Left colon (tissue), 2 donors: ENCODE measurements at regions not wholly inside any gene's neighbourhood (a gene's known extent, or its start where the extent isn't known, plus 50 kb on each side); places are given as distances from the start of the nearest gene placed in this dataset.
A peak's percentile ranks its signal among the peaks of the same experiment; 100 is the strongest.

Experiments
- ATAC-seq: fragments of 200-7000 bp; cut with Tn5 transposase; one replicate; pipeline ENCODE4 v1.9.1; 2020; ENCODE audit warnings: mild to moderate bottlenecking, moderate library complexity
- DNase-seq, 2 donors: peaks; one replicate each; pipeline ENCODE4 v3.0.0-alpha.2; 2020
- intact Hi-C, 2 donors: fragments of 100-400 bp; cut with DNase I in 1 of 2; cut with micrococcal nuclease in 1 of 2; formaldehyde crosslinking; loops; one replicate each; pipeline versions ENCODE4 v1.11.2 to v1.14.0; 2022; cut with DNase I, micrococcal nuclease
- donor health status: DM: no; HTN: no; CAD: no.
- donor health status: DM: yes; HTN: yes; CAD: no.

DNA sequence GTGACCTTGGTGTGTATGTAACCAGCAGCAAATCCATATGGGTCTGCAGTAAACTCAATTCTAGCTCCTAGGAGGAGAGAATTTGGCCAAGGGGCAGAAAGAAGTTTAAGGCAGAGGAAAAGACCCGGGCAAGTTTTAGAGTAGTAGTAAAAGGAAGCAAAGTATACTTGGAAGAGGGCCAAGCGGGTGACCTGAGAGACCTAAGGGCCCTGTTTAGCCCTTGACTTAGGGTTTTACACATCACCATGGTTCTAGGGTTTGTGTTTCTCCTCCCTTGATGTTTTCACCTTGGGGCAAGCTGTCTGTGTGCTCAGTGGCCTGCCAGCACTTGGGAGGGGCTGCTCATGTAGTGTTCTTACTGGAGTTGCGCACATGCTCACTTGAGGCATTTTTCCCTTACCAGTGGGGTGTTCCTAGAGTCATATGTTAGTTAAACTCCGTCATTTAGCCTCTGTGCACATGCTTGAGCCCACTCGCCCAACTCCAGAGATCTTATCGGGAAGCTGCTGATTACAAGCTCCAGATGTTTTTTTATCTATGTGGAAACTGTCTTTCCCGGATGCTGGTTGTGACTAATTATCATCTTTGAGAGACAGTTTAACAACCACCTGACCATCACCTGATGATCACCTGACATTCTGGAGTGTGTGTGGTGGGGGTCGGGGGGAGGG, 137.6 kb upstream of the PRSS1 start:
- intact Hi-C loops = no loop called here
- no peak for DNase-seq
- no peak for ATAC-seq

DNA sequence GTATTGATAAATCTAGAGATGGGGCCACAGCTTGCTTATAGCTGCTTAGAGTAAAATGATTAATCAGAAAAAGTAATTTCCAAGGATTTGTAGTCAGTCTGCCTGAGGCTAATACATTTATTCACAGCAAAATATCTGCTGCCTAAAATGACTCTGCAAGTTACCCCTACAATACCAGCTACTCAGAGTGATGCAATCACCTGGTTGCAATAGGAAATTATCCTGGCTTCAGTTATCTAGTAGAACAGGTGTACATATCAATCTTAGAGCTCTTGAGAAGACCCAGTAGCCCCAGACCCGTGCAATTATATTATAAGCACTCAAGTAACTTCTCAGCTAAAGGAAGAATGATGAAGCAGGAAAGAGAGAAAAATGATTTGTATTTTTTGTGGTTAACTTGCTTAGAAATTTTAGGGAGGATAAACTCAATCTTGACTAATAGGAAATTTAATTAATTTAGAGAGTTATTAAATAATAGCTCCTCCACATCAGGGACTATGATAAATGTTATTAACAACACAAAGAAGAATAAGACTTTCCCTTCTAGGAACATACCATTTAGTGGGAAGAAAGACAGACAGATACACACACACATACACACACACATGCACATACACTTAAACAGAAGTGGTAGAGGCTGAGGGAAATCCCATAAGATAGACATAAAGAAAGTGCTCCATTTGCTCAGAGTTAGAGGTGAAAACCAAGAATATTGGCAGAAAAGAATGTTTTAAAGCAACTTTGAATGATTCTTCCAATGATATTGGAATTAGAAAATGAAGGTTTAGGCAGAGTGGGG, 140.4 kb upstream of the PRSS1 start:
- intact Hi-C loops = loop anchor here in 1 of 2 donors (10.0 kb wide), 1 partner anchor 176 kb away; no protein-coding TSS in a partner anchor
- DNase-seq (no peak), ATAC-seq (no peak)

DNA sequence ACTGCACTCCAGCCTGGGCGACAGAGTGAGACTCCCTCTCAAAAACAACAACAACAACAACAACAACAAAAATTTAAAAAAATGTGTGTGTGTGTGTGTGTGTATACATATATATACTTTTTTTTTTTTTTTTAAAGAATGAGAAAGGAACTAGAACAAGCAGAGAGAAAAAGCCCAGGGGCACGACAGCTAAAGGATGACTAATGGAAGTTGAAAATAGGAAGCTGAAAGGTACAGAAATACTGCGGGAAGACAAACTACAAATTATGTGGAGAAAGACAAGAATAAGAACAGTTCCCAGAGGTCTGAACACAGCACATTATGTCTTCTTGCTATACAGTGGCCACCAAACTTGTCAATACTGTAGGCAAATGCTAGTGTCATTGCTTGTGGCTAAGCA, 141.9 kb upstream of the PRSS1 start:
- ATAC-seq = no peak
- intact Hi-C loops = loop anchor here in 1 of 2 donors (10.0 kb wide), 1 partner anchor 177 kb away; no protein-coding TSS in a partner anchor
- DNase-seq = no peak

DNA sequence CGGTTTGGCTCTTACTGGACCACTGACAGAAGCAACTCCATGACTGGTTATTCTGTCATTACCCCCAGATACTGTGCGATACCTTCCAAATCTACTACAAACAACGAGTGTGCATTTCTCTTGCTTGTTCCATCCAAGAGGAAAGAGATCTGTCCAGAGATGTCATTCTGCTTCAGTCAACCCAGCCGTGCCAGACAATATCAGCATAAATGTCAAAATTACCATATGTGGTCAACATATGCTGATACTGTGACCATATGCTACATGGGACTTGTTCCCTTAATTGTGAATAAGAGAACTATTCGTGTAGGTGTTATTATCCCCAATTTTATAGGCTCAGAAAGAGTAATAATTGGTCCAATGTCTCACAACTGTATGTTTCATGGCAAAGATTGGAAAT, 143.2 kb upstream of the PRSS1 start:
- intact Hi-C loops = loop anchor here in 1 of 2 donors (10.0 kb wide), 1 partner anchor 179 kb away; no protein-coding TSS in a partner anchor
- DNase-seq (no peak), ATAC-seq (no peak)

DNA sequence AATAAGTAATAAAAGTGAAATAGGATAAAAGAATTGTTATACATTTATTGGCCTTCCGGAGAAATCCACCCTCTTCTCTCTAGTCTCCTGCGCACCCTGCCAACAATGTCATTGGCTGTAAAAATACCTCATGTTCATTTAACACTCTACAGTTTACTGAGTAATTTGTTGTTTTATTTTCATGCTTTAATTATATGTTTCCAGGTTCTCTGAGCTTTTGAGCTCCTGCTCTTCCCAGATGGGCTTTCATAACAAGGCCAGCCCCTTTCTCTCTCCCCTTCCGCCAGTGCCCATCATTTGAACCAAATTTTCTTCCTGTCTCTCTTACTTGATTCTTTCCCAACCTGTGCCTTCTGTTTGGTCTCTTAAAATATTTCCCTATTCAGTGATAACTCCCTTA, 144.6 kb upstream of the PRSS1 start:
- intact Hi-C loops = loop anchor here in 1 of 2 donors (10.0 kb wide), 1 partner anchor 180 kb away; no protein-coding TSS in a partner anchor
- no peak for ATAC-seq
- no peak for DNase-seq

DNA sequence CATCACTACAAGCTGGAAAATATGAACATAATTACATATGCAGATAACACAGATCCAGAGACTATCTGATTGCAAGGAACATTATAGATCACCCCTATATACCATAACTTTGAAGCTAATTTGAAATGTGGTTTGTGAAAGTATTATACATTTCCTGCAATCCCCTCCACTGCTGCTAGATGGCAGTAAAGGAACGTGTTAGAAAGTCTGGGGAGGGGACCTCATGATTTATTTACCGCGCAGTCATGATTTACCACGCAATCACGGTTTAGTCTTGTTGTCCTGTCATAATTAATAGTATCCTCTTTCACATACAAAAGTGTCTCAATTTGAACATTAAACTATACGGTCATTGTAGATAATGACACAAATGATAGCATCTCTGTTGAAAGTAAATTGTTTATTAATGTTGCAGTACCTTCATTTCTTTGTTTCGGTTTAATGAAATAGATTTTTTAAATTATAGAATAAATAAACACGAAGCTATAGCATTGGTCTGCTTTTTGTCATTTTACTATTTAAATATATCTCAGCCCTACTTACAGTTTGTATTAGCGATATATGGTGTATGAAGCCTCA, 145.3 kb upstream of the PRSS1 start:
- ATAC-seq = peak; percentile 27
- peak in 1 of 2 donors; percentile 40 for DNase-seq
- intact Hi-C loops = loop anchor here in 1 of 2 donors (10.0 kb wide), 1 partner anchor 181 kb away; no protein-coding TSS in a partner anchor

DNA sequence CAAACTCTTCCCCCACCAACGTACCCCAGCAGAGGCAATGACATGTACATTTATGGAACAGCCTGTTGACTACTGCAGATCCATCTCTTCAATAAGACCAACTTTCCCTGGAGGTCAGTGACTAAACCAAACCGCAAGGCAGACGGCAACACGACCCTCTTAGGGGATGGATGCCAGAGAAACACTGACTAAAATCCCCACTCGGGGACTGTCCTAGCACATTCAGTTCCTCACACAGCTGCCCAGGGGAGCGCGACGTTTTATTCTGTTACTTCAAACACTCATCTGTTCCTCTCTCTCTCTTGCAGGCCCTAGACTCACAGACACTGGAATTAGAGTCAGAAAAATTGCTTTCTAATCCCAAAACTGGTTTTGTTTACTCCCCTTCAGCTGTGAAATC, 146.5 kb upstream of the PRSS1 start:
- ATAC-seq = no peak
- DNase-seq = no peak
- intact Hi-C loops = loop anchor here in 1 of 2 donors (10.0 kb wide), 1 partner anchor 182 kb away; no protein-coding TSS in a partner anchor

DNA sequence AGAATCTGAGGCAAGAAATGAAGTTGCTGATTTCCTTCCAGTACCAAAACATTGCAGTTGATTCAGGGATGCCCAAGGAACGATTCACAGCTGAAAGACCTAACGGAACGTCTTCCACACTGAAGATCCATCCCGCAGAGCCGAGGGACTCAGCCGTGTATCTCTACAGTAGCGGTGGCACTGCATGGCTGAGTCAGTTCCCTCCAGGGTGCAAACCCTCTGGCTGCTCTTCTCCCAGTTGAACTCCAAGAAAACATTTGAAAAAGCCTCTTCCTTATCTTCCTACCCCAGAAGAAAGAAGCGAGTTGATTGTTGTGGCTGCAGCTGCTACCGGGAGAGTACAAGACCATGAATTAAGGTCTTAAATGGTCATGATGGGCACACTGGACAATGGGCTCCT, 147.1 kb upstream of the PRSS1 start:
- intact Hi-C loops = loop anchor here in 1 of 2 donors (10.0 kb wide), 1 partner anchor 183 kb away; no protein-coding TSS in a partner anchor
- DNase-seq = no peak
- no peak for ATAC-seq

DNA sequence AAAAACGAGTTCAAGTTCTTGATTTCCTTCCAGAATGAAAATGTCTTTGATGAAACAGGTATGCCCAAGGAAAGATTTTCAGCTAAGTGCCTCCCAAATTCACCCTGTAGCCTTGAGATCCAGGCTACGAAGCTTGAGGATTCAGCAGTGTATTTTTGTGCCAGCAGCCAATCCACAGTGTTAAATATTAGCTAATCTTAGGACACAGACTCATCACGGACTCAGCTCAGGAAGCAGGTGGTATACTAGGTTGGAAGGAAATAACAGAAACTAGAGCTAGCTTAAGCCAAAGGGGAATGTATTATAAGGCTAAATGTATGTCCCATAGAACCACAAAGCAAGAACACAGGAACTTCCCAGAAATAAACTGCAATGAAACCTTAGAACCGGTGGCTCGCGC, 151.0 kb upstream of the PRSS1 start:
- intact Hi-C loops = no loop called here
- DNase-seq (no peak), ATAC-seq (no peak)

DNA sequence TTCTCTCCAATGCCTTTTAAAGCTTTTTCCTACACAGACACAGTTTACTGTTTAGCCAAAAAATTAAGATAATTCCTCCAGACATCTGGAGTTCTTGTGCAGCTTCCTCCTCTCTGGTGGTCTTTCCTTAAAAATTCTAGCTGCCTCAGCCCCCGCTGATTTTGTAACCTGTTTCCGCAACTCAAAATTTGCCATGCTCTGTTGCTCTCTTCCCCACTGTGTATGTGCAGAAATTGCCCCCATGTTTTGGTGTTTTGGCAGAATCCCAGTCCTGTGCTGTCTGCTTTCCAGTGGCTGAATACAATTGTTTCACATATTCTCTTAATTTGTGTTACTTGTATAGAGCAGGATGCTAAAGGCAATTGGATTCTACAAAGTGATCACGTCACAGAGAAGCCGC, 151.7 kb upstream of the PRSS1 start:
- intact Hi-C loops = no loop called here
- no peak for DNase-seq
- ATAC-seq = no peak

DNA sequence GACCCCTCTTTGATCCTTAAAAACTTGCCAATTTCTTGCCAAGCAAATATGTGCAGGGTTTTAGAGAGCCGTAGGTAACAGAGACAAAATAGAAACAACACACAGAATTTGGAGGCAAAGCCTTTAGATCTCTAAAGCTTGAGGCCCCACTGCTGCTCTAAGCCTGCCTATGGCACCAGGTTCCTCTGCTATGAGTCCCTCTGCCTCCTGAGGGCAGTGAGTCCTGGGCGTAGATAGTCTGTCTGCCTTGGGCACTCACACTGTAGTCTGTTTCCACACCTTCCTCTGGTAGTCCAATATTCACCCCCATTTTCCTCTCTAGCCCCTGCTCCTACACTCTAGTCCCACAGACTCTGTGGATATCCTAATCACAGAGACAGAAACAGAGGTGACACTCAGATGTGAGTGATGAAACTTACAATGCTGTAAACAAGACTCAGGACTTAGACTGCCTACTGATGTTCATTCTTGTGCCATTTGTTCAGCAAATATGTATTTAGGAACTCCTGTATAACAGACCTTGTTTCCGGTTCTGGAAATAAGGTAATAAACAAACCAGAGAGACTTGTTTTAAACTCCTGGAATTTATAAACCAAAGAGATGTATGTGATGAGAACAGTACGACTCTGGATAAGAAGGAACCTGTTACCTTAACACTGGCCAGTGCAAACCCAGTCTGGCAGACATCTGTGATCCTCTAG, 153.3 kb upstream of the PRSS1 start:
- ATAC-seq = no peak
- intact Hi-C loops = no loop called here
- no peak for DNase-seq

DNA sequence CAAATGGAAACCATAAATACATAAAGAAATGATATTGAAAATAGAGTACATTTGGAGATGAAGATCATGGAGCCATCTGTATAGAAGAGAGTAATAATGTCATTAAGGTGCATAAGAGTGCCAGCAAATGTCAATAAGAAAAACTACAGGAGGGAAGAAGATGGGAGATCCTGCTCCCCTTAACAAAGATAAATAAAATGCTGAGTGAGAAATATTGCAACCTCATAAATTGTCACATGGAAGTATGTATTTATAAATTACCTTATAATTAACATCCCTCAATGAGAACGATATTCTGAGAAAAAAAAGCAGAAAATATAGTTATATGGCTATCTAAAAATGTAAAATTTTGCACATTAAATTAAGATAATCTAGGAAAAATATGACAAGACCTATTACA, 155.2 kb upstream of the PRSS1 start:
- intact Hi-C loops = no loop called here
- no peak for ATAC-seq
- DNase-seq = no peak

DNA sequence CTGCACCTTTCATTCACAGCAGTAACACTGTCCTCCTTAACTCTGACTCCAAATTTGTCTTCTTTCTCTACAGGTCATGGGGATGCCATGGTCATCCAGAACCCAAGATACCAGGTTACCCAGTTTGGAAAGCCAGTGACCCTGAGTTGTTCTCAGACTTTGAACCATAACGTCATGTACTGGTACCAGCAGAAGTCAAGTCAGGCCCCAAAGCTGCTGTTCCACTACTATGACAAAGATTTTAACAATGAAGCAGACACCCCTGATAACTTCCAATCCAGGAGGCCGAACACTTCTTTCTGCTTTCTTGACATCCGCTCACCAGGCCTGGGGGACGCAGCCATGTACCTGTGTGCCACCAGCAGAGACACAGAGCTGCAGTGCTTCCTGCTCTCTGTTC, 156.2 kb upstream of the PRSS1 start:
- no peak for ATAC-seq

DNA sequence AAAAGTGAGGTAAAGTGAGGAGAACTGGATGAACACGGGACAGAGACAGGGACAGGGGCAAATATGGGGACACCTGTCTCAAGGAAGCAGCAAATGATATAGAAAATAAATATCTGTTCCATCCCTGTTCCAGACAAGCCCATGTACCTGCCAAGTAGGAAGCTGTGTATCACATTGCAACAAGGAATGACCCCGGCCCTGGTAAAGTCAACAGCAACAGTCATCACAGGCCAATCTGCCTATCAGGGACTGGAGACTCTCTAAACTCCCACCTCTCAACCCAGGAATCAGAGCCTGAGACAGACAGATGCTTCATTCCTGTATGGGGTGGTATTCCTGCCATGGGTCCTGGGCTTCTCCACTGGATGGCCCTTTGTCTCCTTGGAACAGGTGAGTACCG, 156.6 kb upstream of the PRSS1 start:
- no peak for ATAC-seq
- no peak for DNase-seq
- intact Hi-C loops = no loop called here

More for the DNA sequence above, 156.2 kb upstream of the PRSS1 start:
- intact Hi-C loops = no loop called here
- DNase-seq = no peak

DNA sequence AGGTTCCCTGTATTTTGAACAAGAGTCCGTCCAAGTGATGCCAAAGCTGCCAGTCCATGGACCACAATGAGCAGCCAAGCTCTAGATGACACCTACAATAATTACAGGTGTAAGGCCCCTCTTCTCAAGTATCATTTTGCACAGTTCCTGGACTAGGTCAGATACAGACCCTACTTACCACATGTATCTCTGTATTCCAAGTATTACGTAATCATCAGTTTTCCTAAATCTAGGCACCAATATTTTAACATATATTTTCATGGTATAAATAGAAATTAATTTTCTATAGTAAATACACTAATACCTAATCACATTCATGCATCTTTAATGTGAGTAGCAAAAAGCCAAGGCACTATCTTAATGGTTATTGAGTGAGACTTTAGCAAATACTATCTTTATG, 157.0 kb upstream of the PRSS1 start:
- ATAC-seq (no peak), DNase-seq (no peak)
- intact Hi-C loops = no loop called here

DNA sequence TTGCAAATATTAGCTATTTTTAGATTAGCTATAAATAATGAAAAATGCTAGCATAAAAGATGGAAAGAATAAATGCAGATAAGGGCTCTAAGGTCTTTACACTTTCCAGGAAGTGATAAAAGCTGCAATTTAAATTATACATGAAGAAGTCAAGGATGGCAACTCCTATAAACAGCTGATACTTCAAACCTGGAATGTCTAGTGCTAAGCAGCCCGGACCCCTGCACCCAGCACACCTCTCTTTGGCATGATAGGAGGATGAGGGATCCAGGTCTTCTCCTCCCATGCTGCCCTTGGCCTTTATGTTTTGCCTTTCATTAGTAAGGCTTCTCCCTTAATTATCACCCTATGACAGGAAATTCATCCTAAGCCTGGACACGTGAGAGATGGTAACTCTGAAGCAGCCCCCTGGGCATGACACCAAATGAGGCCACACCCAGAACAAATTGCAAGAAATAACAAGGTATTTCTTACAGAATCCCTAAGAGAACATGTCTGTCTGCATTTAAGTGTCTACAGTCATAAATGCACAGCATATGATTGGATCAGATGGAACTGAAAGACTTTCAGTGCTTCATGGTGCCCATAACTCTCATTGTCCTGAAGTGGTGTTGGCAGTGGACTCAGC, 158.3 kb upstream of the PRSS1 start:
- ATAC-seq (no peak), DNase-seq (no peak)
- intact Hi-C loops = no loop called here

DNA sequence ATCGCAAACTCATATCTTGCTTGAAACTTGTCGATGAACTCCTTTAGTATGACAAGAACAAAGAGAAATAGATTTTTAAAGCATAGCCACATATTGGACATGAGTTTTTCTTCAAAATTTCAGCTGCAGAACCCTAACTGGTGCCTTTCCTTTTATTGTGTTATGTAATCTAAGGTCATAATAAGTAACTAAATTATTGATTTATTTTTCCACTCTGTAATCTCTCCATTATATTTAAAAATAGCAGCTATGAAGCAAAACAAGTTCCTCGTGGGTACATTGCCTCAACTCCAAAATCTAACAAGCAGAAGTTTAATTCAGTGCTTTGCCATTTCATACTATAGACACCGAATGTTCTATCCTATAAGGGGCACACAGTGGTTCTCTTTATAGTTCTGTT, 159.2 kb upstream of the PRSS1 start:
- DNase-seq = no peak
- intact Hi-C loops = no loop called here
- no peak for ATAC-seq

DNA sequence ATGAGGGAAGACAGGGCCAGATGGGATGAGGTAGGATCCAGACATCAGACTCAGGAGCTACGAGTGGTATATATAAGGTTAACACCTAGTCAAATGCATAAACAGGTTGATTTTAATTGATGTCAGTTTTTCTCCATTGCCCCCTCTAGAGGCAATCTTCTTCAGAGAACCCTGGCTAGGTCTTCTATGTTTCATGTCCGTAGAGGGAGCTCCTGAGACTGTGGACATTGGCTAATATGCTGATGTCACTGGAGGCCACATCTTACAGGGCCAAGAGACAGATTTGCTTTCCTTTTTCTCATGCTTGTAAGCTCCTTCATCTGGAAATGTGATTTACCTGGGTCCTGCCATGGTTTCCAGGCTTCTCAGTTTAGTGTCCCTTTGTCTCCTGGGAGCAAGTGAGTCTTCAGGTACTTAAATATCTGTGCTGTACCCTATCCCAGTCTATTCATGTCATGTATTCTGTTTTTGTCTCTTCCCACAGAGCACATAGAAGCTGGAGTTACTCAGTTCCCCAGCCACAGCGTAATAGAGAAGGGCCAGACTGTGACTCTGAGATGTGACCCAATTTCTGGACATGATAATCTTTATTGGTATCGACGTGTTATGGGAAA, 161.6 kb upstream of the PRSS1 start:
- DNase-seq = no peak
- ATAC-seq = peak; percentile 87
- intact Hi-C loops = no loop called here
